ENCODE measurements at regions not wholly inside any gene's neighbourhood (a gene's known extent, or its start where the extent isn't known, plus 50 kb on each side); places are given as distances from the start of the nearest gene placed in this dataset.

- no peaks in the 10 kb centered on the region for H3K36me3 ChIP-seq (ENCODE audit: insufficient read depth, low read length, poor library complexity, severe bottlenecking)
- H3K9me3 ChIP-seq (ENCODE audit: low read depth, low read length, poor library complexity, severe bottlenecking): no peaks in the 10 kb centered on the region
- no peak overlapping the region for H3K27ac ChIP-seq (ENCODE audit: low read depth, low read length, poor library complexity, severe bottlenecking)
- no peaks in the 10 kb centered on the region for H3K4me1 ChIP-seq (ENCODE audit: insufficient read depth, low read length, poor library complexity, severe bottlenecking)
- ChIA-PET POLR2A (ENCODE audit: low non-redundant PET) (no interaction called here), CTCF (no interaction called here)
- intact Hi-C loops (cut with micrococcal nuclease; ENCODE audit: unreplicated experiment): no loop called here
- peaks cover 28% of the 10 kb centered on the region for H3K27me3 ChIP-seq (replicated peaks; ENCODE audit: insufficient read depth, low read depth, low read length, poor library complexity)
- H3K4me3 ChIP-seq (ENCODE audit: low read depth, low read length, poor library complexity, severe bottlenecking): no peak overlapping the region
- DNase-seq (ENCODE audit: low spot score): no peak
- no peak for TF ChIP-seq EZH2 (IDR thresholded peaks at IDR 0.05; ENCODE audit: borderline replicate concordance, low read depth, low read length, poor library complexity, severe bottlenecking)
- TF ChIP-seq CTCF (conservative IDR thresholded peaks at IDR 0.05; ENCODE audit: low read depth, low read length): no peak
- BruUV-seq (replicated peaks): no TSS peak
These were observed 108.8 kb downstream of the TENT4A start for GRCh38 chr5:6822068-6822467.

- Histone ChIP-seq H3K4me3 (ENCODE audit: low read depth, low read length, poor library complexity, severe bottlenecking) (no peak overlapping the region), H3K9me3 (ENCODE audit: low read depth, low read length, poor library complexity, severe bottlenecking) (no peaks in the 10 kb centered on the region), H3K27ac (ENCODE audit: low read depth, low read length, poor library complexity, severe bottlenecking) (no peak overlapping the region), H3K36me3 (ENCODE audit: insufficient read depth, low read length, poor library complexity, severe bottlenecking) (no peaks in the 10 kb centered on the region), H3K4me1 (ENCODE audit: insufficient read depth, low read length, poor library complexity, severe bottlenecking) (no peaks in the 10 kb centered on the region), H3K27me3 (replicated peaks; ENCODE audit: insufficient read depth, low read depth, low read length, poor library complexity) (peaks cover 28% of the 10 kb centered on the region)
- intact Hi-C loops (cut with micrococcal nuclease; ENCODE audit: unreplicated experiment): no loop called here
- no TSS peak for BruUV-seq (replicated peaks)
- DNase-seq (ENCODE audit: low spot score): no peak
- ChIA-PET CTCF (no interaction called here), POLR2A (ENCODE audit: low non-redundant PET) (no interaction called here)
- TF ChIP-seq CTCF (conservative IDR thresholded peaks at IDR 0.05; ENCODE audit: low read depth, low read length): no peak
- TF ChIP-seq EZH2 (IDR thresholded peaks at IDR 0.05; ENCODE audit: borderline replicate concordance, low read depth, low read length, poor library complexity, severe bottlenecking): no peak
These were observed 109.5 kb downstream of the TENT4A start for GRCh38 chr5:6822556-6823343.

GRCh38 chr5:6823996-6824395 lies 110.8 kb downstream of the TENT4A start:
- ChIA-PET POLR2A (ENCODE audit: low non-redundant PET) (no interaction called here), CTCF (no interaction called here)

More at GRCh38 chr5:6823996-6824395, 110.8 kb downstream of the TENT4A start:
- no TSS peak for BruUV-seq (replicated peaks)
- Histone ChIP-seq H3K4me3 (ENCODE audit: low read depth, low read length, poor library complexity, severe bottlenecking) (no peak overlapping the region), H3K27ac (ENCODE audit: low read depth, low read length, poor library complexity, severe bottlenecking) (no peak overlapping the region), H3K4me1 (ENCODE audit: insufficient read depth, low read length, poor library complexity, severe bottlenecking) (no peaks in the 10 kb centered on the region), H3K9me3 (ENCODE audit: low read depth, low read length, poor library complexity, severe bottlenecking) (no peaks in the 10 kb centered on the region), H3K36me3 (ENCODE audit: insufficient read depth, low read length, poor library complexity, severe bottlenecking) (no peaks in the 10 kb centered on the region), H3K27me3 (replicated peaks; ENCODE audit: insufficient read depth, low read depth, low read length, poor library complexity) (peaks cover 28% of the 10 kb centered on the region)
- intact Hi-C loops (cut with micrococcal nuclease; ENCODE audit: unreplicated experiment): no loop called here
- no peak for DNase-seq (ENCODE audit: low spot score)
- TF ChIP-seq CTCF (conservative IDR thresholded peaks at IDR 0.05; ENCODE audit: low read depth, low read length): peak; percentile 18; the same call in 1 of the 2 replicates
- TF ChIP-seq EZH2 (IDR thresholded peaks at IDR 0.05; ENCODE audit: borderline replicate concordance, low read depth, low read length, poor library complexity, severe bottlenecking): no peak

Data from A673 (cell line).